HG02678 (cell line): ENCODE measurements at regions not wholly inside any gene's neighbourhood (a gene's known extent, or its start where the extent isn't known, plus 50 kb on each side); places are given as distances from the start of the nearest gene placed in this dataset.

Experiments used
- ATAC-seq: cut with Tn5 transposase; IDR thresholded peaks from one replicate; pipeline ENCODE4 v1.9.1; 2021; ENCODE audit warnings: mild to moderate bottlenecking, moderate library complexity; ENCODE audit not compliant: unreplicated experiment

DNA sequence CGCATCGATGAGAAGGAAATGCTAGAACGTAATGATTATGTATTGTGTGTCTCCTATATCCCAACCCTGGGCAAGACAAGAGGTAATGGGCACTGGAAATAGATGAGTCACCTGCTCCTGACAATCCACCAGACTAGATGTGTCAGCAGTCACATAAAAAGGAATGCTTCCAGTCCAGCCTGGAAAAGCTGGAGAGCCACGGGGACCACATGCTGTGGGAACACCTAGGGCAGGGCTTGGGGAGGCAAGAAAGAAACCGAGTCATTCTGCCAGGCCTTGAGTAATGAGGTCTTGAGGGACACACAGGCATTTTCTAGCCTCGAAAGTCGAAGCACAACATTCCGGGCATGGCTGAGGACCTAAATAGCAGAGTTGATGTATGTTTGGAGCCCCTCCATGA is 716.7 kb upstream of the TMEM132C start:
- no peak for ATAC-seq

DNA sequence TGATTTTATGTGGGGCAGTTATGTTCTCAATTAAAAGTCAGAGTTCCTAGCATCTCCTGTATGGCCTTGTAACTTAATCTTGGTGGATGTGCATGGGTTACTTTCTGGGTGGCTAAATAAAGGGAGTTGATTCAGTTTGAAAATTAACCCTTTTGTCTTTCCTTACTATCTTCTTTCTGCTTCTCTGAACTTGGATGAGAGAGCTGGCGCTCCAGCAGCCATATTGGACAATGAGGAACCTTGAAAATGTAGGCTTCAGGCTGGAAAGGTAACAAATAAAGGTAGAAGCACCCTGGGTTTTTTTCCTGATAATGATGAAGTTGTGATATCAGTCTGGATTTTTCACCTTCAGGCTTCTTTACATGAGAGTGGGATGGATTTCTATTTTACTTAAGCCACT is 714.1 kb upstream of the TMEM132C start:
- no peak for ATAC-seq

DNA sequence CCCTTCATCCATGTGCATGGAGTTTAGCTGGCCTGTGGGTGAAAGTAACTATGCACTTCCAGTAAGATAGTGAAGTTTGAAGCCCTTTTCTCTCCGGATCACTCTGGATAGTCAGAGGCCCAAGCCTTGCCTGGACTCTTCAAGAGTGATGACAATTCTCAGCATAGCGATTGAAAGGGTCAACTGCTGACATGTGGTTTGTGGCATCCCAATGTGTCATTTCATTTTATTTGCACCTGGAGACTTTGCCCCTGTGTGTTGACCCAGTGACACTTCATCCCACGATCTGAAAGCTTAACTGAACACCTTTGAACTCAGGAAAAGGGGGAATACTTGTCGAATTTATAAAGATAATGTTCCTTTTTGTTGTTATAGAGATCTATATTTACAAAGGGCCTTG is 711.9 kb upstream of the TMEM132C start:
- ATAC-seq, result no peak

DNA sequence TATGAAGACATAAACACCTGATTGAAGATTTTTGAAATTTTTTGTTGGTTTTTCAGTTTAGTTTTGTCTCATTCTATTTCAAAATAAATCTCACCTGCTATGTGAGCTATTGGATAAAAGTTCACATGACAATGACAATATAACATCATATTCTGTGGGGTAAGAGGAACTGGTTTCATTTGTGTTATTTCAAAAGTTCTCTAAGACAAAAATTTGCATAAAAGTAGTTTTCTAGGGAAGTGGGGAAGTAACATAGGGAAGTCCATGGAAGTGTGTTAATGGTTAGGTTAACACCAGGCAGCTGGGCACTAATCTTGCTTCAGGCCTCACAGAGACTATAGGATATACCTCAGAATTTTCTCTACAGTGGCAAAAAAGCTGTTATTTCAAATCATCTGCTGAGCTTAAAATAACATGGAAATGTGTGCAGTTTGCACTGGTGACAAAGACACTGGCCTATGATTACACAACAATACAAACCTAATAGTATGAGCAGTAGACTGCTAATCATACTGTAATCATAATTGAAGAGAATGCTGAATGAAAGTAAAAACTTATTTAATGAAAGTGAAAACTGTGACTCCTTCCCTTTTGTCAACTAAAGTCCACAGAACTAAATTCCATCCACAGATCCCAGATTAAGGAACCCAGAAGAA is 710.6 kb upstream of the TMEM132C start:
- ATAC-seq, result no peak

DNA sequence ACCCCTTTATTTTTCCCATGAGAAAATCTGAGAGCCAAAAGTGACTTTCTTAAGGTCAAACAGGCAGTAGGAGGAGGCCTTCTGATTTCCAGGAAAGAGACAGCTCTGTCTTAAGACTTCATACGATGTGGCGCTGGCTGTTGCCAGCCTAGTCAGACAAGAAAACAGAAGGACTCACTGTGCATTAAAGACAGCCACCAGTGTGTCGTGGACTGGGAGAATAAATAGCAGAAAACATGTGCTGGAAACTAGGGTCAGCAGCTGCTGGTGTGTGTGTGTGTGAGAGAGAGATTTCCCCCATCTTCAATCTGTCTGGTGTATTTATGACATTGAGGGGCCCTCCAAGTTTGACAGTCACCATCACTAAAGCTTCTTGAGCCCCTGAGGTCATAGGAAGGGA is 708.6 kb upstream of the TMEM132C start:
- ATAC-seq, result no peak

DNA sequence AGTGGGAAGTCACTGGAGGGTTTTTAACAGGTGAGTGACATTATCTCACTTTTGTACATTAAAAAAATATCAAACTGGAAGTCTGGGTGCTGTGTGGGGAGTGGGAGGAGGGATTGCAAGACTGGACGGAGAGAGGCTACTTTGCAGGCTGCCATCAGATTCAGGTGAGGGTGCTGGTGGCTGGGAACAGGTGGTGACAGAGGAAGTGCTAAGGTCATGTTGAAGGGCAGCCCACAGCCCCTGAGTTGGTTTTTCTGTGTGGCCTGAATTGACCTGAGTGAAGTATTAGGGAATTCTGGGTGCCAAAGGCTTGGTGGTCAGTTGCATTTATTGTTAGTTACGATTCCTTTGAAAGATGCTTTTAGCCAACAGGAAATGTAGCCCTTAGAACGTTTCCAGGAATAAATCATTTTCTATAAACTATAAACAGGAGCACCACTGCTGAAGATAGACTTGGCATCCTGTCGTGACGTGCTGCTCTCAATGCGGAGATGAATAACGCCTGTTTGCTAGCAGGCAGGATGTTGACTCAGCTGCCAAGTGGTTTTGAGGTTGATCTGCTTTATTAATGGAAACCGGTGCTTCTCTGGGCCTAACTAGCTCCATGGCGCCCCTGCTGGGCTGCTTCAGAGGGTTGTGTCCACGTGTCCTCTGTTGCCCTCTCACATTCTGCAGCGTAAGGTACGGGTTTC is 707.5 kb upstream of the TMEM132C start:
- ATAC-seq, result no peak

DNA sequence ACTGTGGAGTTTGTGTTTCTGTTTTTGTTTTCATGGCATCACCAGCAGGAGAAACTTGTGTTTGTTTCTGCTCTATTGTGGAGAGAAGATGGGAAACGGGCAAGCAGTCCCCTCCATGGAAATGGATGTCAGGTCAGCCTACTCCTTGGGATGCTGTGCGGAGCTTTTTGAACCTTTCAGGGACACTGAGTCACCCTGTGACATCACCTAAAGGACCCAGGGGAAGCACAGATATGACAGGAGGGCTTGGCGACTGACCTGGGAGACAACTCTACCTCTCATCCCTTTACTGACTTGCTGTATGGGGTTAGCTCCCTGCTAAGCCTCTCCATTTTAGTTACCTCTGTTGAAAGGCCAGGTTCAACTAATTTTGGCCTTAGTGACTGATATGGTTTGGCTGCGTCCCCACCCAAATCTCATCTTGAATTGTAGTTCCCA is 706.9 kb upstream of the TMEM132C start:
- ATAC-seq, result no peak

DNA sequence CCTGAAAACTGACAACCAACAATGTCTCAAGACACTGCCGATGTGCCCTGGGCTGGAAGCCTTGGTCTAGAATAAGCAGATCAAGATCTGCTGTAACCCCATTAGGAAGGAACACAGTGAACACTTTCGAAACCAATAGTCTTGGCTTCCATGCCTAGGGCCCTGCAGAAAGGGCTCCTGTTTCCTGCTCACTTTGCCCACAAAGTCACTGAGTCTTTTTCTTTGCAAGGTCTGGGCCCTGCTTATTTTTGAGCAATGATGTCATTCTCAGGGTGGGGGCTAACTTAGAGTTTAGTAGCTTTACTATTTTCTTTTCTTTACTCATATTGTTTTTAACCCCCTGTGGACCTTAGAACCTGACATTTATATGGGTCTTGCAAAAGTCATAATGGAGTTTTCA is 704.2 kb upstream of the TMEM132C start:
- no peak for ATAC-seq

DNA sequence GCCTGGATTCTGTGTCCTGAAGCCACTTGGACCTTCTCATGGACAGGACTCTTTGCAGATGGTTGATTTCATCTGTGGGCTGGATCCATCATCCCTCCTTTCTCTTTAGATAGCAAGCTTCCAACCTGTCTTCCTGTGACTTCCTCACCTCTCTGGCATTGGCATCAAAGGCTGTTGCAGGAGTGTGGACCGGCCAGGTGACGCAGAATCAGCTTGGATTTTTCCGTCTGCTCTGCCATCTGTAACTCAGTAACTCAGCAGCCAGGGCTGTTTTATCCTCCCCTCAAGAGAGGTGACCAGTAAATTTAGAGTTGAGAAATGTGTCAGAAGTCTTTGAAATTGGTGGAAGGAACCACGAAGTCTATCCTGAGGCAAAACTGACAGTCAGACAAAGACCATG is 701.7 kb upstream of the TMEM132C start:
- no peak for ATAC-seq

DNA sequence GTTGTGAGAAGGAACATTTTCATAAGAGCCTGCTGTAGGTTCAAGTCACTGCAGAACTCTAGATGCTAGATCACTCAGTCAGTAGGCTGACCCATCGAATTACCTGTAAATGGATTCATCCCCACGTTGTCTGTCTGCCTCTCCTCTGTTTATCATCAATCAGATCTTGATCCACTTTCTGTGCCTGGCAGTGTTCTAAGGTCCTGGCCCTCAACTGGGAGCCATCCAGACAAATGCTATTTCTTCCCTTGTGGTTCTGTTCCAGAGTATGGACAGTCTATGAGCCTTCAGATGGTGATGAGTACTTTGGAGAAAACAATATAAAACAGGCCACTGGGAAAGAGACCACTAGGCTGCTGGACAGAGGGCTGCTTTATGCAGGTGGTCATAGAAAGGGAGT is 699.4 kb upstream of the TMEM132C start:
- no peak for ATAC-seq

DNA sequence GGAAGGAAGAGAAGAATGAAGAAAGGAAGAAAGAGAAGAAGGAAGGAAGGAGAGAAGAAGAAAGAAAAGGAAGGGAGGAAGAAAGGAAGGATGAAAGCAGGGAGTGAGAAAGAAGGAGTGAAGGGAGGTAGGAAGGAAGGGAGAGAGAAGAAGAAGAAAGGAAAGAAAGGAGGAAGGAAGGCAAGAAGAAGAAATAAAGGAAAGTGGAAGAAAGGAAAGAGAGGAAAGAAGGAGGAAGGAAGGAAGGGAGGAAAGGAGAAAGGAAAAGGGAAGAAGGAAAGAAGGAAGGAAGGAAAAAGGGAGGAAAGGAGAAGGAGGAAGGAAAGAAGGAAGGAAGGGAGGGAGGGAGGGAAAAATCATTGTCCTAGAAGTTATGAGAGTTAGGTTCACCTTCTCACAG is 696.6 kb upstream of the TMEM132C start:
- no peak for ATAC-seq

DNA sequence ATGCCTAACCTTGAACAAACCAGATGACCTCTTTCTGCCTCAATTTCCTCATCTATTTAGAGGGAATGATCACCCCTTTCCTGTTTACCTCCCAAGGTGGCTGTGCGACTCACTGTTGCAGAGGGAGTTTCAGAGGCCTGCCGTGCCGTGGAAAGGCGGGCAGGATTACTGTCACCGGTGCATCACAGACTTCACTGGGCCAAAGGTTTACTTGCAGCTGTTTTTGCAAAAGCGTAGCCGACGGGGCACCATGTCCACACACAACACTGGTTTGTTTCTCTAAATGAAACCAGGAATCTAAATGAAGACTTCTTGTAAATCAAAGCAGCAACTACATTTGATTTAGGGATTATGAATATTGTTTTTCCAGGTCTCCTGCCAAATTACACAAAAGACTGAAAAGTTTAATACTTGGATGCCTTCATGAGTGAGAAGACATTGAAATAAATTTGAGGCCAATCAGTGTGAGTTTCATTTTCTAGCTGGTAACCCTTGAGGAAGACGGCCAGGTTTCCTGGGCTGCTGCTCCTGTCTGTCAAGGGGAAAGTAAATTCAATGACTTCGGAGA is 696.1 kb upstream of the TMEM132C start:
- no peak for ATAC-seq

DNA sequence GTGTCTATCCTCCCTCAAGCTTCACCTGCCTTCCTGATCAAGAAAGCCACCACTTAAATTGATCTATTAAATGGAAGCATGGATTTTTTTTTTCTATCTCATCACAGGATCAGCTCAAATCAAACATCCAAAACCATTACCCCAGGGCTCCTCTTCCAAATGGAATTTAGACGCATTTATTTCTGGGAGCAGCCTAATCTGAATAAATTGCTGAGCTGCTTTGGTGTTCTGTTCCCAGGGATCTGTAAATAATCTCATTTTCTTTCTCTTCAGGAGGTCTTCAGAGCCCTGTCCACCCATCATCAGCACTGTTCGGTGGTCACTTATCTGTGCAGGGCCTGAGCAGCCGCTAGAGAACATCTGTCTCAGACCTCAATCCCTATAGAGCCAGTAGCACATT is 695.4 kb upstream of the TMEM132C start:
- ATAC-seq, result no peak

DNA sequence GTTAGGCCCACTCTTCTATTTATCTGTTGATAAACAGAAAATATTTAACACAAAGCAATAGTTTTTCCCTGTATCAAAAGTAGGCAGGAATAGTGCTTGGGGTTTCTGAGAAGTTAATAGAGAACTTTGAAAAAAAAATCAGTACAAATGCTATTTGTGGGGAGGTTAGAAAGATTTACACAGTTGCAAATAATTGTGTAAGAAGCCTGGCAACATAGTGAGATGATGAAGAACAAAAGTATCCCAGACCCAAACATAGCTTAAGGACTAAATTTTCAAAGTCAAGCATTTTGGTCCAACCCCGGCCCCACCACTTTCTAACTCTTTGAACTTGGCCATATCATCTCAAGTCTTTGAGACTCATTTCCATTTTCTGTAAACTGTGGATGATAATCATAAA is 687.5 kb upstream of the TMEM132C start:
- no peak for ATAC-seq

DNA sequence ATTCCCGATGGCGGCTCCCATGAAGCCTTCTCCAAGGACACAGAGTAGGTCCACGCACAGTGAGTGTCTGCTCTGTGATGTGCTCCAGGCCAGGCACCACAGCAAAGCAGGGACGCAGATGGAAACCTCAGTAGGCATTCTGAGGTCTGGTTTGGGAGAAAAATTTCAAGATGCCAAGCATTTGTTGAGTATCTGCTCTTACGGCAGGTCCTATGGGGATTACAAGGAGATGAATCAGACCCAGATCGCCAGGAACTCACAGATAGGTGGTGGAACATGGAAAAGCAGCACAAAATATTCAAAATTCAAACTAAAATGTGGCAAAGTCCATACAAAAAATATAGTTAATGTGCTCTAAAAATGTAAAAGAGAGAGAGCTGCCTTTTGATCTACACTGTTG is 684.9 kb upstream of the TMEM132C start:
- ATAC-seq, result no peak

DNA sequence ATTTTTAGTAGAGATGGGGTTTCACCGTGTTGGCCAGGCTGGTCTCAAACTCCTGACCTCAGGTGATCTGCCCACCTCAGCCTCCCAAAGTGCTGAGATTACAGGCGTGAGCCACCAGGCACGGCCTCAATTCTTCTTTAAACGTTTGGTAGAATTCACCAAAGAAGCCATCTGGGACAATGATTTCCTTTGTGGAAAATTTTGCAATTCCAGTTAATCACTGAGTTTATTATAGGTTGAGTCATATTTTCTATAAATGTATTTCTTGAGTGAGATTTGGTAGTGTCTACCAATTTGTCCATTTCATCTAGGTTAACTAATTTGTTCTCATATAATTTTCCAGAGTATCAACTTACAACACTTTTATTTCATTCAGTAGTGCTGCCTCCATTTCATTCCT is 683.9 kb upstream of the TMEM132C start:
- no peak for ATAC-seq

DNA sequence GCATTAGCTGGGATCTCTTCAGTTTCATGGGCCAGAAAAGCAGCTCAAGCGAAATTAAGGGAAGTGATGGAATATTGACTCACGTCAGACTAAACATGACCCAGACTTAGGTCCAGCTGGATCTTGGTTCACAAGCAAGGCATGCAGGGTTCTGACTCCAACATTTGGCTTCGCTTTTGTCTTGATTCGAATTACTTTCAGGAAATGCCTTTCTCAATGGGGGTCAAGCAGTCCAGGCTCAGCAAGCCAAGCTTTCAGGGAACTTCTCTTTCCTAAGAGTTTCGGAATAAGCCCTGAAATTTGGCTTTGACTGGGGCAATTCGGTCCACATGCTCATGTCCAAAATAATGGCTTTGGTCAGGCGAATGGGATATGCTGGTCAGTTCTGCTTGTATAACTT is 678.7 kb upstream of the TMEM132C start:
- ATAC-seq, result no peak

DNA sequence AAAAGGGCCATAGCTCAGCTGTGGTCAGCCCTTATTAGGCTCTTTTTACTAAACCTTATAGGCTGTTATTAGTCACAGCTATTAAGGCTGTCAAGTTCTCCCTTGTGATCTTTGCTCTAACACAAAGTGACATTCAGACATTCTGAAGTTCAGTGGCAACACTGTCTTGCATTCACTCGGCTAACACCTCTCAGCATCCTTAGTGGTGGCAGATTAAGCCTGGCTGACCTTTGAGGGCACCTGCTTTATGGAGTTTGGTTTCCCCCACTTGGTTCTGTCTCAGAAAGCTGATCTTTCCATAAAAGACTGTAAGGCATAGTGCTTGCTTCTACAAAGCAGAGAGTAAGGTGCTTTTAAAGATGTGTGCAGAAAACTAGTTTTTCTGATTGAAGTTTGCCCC is 677.4 kb upstream of the TMEM132C start:
- ATAC-seq, result no peak

DNA sequence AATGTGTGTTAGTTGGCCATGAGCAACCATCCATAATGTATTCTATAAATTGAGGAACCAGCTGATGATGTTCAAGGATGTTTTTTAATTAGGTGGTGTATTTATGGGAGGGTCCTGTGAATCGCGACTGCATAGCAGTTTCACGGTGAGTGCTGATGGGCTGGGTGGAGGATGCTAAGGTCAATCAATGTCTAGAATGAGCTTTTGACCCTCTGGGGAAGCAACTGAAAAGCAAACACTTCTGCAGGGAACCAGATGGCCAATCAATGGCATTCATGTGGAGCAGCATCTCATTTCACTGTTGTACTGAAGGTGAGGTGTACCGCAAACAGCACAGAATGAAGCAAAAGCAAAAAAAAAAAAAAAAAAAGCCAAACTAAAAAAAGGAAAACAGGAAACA is 676.1 kb upstream of the TMEM132C start:
- no peak for ATAC-seq

DNA sequence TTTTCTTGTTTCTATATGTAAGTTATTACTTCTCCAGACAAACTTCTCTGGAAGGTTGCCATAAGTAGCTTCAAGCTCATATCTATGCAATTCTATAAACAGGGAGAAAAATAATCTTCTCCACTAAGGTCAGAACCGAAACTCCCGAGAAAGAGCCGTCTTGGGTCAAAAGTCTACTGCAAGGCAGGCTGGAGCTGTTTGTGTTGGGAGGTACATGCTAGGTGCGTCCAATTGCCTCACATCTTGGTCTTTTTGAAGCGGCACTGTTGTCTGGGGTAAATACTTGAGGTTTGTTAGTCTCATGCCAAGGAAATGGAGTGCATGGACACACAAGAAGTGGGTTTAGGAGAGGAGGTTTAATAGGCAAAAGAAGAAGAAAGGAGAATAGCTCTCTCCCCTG is 674.7 kb upstream of the TMEM132C start:
- no peak for ATAC-seq

DNA sequence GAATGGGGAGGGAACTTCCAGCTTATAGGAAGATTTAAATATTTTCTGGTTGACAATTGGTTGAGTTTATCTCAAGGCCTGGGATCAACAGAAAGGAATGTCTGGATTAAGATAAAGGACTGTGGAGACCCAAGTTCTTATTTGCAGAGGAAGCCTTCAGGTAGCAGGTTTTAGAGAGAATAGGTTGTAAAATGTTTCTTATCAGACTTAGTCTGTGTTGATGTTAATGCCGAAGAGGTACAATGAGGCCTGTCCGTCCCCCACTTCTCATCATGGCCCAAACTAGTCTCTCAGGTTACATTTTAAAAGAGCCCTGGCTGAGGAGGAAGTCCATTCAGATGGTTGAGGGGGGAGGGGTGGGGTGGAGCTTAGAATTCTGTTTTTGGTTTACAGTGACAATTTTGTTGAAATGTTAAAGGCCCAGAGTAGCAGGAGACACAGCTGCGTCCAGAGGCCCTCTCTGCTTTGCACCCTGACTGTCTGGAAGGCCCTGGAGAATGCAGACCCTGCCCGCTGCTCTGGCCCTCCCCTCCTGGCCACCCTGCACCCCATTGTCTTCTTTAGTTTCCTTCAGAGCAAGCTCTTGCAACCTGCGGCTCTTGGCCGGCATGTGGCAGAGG is 672.5 kb upstream of the TMEM132C start:
- no peak for ATAC-seq

DNA sequence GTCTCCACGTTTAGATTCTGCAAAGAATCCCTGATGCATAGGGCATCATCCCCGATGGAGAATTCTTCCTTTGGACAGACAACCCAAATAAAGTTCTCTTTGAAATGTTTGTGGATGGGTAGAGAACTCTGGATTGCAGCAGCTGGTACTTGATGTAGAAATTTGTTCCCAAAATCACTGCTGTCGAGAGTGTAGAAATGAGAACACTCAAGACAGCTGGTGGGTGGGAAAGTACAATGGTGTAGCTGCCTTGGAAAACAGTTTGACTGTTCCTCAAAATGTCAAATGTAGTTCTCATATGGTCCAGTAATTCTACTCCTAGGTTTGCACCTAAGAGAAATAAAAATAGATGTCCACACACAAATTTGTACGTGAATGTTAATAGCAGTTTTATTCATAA is 671.5 kb upstream of the TMEM132C start:
- no peak for ATAC-seq
